Left lung (tissue), 4 donors: ENCODE measurements at regions not wholly inside any gene's neighbourhood (a gene's known extent, or its start where the extent isn't known, plus 50 kb on each side); places are given as distances from the start of the nearest gene placed in this dataset.

Experiments used
- ATAC-seq: fragments of 200-7000 bp; cut with Tn5 transposase; one replicate; pipeline ENCODE4 v1.9.1; 2020; ENCODE audit warnings: moderate library complexity
- DNase-seq, 4 donors: peaks; one replicate each; pipeline ENCODE4 v3.0.0-alpha.2; 2013 to 2020
- H3K27ac ChIP-seq, 2 donors: fragments of 200-600 bp; sonication (generic) in 1 of 2; one replicate each; pipeline versions ENCODE4 v1.5.0 to v1.8.0; 2020 to 2021
- H3K27me3 ChIP-seq, 2 donors: fragments of 200-600 bp; sonication (generic) in 1 of 2; one replicate each; pipeline versions ENCODE4 v1.5.0 to v1.8.0; 2020 to 2021
- H3K36me3 ChIP-seq, 2 donors: fragments of 200-600 bp; sonication (generic) in 1 of 2; one replicate each; pipeline versions ENCODE4 v1.5.0 to v1.8.0; 2020 to 2021
- H3K4me1 ChIP-seq, 2 donors: fragments of 200-600 bp; one replicate each; pipeline ENCODE4 v1.8.0; 2021
- H3K4me3 ChIP-seq, 2 donors: fragments of 200-600 bp; sonication (generic) in 1 of 2; one replicate each; pipeline versions ENCODE4 v1.5.0 to v1.8.0; 2020 to 2021; ENCODE audit warnings: mild to moderate bottlenecking in 1 of 2
- H3K9me3 ChIP-seq, 2 donors: fragments of 200-600 bp; sonication (generic) in 1 of 2; one replicate each; pipeline versions ENCODE4 v1.5.0 to v1.8.0; 2020 to 2021
- intact Hi-C, 2 donors: fragments of 100-400 bp; cut with DNase I; formaldehyde crosslinking; loops; one replicate each; pipeline versions ENCODE4 v1.11.2 to v1.14.2; 2022
- TF ChIP-seq, protein P1 (sequence below), 2 donors: fragments of 200-600 bp; sonication (generic) in 1 of 2; IDR thresholded peaks; one replicate each; pipeline versions ENCODE4 v1.5.0 to v1.8.0; 2021; ENCODE audit warnings: antibody characterized with exemption in 2 of 2
- donor health status: DM: no; HTN: yes; CAD: no.
- donor health status: DM: no; HTN: no; CAD: no.

- intact Hi-C loops, result no loop called here
- H3K27ac ChIP-seq, result no peak overlapping the region
- DNase-seq (no peak), ATAC-seq (no peak)
- H3K4me3 ChIP-seq, result no peak overlapping the region
- no peaks in the 10 kb centered on the region for H3K9me3 ChIP-seq
- H3K4me1 ChIP-seq, result no peaks in the 10 kb centered on the region
- no peaks in the 10 kb centered on the region for H3K27me3 ChIP-seq
- TF ChIP-seq, protein P1, sequence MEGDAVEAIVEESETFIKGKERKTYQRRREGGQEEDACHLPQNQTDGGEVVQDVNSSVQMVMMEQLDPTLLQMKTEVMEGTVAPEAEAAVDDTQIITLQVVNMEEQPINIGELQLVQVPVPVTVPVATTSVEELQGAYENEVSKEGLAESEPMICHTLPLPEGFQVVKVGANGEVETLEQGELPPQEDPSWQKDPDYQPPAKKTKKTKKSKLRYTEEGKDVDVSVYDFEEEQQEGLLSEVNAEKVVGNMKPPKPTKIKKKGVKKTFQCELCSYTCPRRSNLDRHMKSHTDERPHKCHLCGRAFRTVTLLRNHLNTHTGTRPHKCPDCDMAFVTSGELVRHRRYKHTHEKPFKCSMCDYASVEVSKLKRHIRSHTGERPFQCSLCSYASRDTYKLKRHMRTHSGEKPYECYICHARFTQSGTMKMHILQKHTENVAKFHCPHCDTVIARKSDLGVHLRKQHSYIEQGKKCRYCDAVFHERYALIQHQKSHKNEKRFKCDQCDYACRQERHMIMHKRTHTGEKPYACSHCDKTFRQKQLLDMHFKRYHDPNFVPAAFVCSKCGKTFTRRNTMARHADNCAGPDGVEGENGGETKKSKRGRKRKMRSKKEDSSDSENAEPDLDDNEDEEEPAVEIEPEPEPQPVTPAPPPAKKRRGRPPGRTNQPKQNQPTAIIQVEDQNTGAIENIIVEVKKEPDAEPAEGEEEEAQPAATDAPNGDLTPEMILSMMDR (IDR thresholded peaks at IDR 0.05), result no peak
- H3K36me3 ChIP-seq, result no peaks in the 10 kb centered on the region
Measured at GRCh38 chr20:39451386-39451785, 489.2 kb downstream of the DHX35 start.

- Histone ChIP-seq H3K4me1 (no peaks in the 10 kb centered on the region), H3K9me3 (no peaks in the 10 kb centered on the region), H3K27me3 (no peaks in the 10 kb centered on the region), H3K36me3 (no peaks in the 10 kb centered on the region), H3K4me3 (no peak overlapping the region), H3K27ac (no peak overlapping the region)
- intact Hi-C loops, result no loop called here
- DNase-seq (no peak), ATAC-seq (no peak)
- TF ChIP-seq, protein P1 (IDR thresholded peaks at IDR 0.05), result no peak
Measured at GRCh38 chr20:39446397-39446796, 484.3 kb downstream of the DHX35 start.

GRCh38 chr20:39445095-39445494 is 483.0 kb downstream of the DHX35 start:
- ATAC-seq, result no peak
- no peak for DNase-seq
- TF ChIP-seq, protein P1 (IDR thresholded peaks at IDR 0.05), result no peak

DNA sequence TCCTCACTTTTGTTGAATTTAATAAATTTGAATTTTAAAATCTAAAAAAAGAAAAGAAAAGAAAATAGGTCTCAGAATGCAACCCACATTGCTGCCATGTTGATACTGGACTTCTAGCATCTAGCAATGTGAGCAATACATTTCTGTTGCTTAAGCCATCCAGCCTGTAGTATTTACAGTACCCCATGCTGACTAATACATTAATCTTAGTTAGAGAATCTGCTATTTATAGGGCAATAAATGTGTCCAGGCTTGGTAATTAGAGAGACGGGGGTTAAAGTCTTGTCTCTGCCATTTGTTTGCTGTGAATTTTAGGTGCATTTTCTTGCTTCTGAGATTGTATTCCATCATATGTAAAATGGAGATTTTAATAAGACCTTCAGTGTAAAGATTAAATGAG is 471.3 kb downstream of the DHX35 start:
- Histone ChIP-seq H3K27me3 (no peaks in the 10 kb centered on the region), H3K36me3 (no peaks in the 10 kb centered on the region), H3K4me1 (no peaks in the 10 kb centered on the region), H3K9me3 (peaks cover 0 to 6% of the 10 kb centered on the region in 2 donors), H3K4me3 (no peak overlapping the region), H3K27ac (no peak overlapping the region)
- DNase-seq (no peak), ATAC-seq (no peak)
- intact Hi-C loops, result loop anchor here in 1 of 2 donors (10.0 kb wide), 1 partner anchor 319 kb away; no protein-coding TSS in a partner anchor
- TF ChIP-seq, protein P1 (IDR thresholded peaks at IDR 0.05), result no peak

More at GRCh38 chr20:39445095-39445494, 483.0 kb downstream of the DHX35 start:
- intact Hi-C loops, result no loop called here
- H3K4me1 ChIP-seq, result no peaks in the 10 kb centered on the region
- no peak overlapping the region for H3K4me3 ChIP-seq
- H3K27ac ChIP-seq, result no peak overlapping the region
- H3K9me3 ChIP-seq, result no peaks in the 10 kb centered on the region
- H3K27me3 ChIP-seq, result no peaks in the 10 kb centered on the region
- H3K36me3 ChIP-seq, result no peaks in the 10 kb centered on the region

DNA sequence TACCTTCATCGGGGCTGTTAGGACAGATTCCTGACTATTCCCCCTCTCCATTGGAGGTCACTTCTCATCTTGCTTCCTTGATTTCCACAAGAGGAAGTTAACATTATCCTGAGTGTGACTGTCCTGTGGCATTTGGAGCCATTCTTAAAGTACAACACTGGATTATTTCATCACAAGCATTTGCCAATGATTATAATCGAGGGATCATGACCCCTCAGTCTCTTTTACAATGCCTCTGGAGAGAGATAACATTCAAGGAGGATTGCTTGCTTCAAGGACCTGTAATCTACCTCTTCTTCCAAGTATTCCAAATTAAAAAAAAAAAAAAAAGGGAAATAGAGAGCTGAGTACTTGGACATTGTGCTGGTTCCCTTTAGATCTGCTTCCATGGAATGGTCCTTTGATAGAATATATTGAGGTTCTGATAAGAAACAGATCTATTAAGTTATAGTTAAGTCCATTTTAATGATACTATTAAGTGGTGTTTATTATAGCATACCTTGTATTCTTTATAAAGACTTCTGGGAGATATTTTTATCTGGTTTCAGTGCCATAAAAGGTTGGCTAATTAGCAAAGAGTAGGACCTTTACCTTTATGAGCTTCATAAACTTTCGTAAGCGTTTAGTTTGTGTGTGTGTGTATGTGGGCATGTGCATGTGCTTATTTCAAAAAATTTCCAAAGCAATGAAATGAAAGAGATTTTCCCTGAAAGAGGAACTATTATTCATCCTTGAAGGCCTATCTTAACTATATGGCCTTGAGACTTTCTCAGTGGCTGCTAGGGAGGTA is 469.1 kb downstream of the DHX35 start:
- Histone ChIP-seq H3K27ac (no peak overlapping the region), H3K27me3 (no peaks in the 10 kb centered on the region), H3K4me1 (no peaks in the 10 kb centered on the region), H3K36me3 (no peaks in the 10 kb centered on the region), H3K9me3 (peaks cover 0 to 8% of the 10 kb centered on the region in 2 donors), H3K4me3 (no peak overlapping the region)
- ATAC-seq (no peak), DNase-seq (no peak)
- TF ChIP-seq, protein P1 (IDR thresholded peaks at IDR 0.05), result no peak
- intact Hi-C loops, result loop anchor here in 1 of 2 donors (10.0 kb wide), 1 partner anchor 316 kb away; no protein-coding TSS in a partner anchor
